OCI-LY3 (cell line): ENCODE measurements at regions not wholly inside any gene's neighbourhood (a gene's known extent, or its start where the extent isn't known, plus 50 kb on each side); places are given as distances from the start of the nearest gene placed in this dataset.

Source experiments
- H2AFZ ChIP-seq: fragments of 200-600, 300-600 bp; shearing (Covaris generic); 2 replicates; pipeline ENCODE4 v1.6.0; 2014; ENCODE audit warnings: antibody characterized with exemption, low read depth, low read length
- H3K27ac ChIP-seq: fragments of 200-600, 300-600 bp; sonication (generic); 2 replicates; pipeline ENCODE4 v1.5.1; 2014; ENCODE audit warnings: mild to moderate bottlenecking, low read length, moderate library complexity, mixed read lengths
- H3K27me3 ChIP-seq: fragments of 200-600, 300-600 bp; sonication (generic); 2 replicates; pipeline ENCODE4 v1.6.1; 2014; ENCODE audit warnings: low read depth, low read length, mixed read lengths
- H3K36me3 ChIP-seq: fragments of 200-600, 300-600 bp; sonication (generic); replicated peaks from 2 replicates; pipeline ENCODE3; 2014; ENCODE audit warnings: low read depth, low read length, mixed read lengths
- H3K4me1 ChIP-seq: fragments of 300-600, 200-600 bp; sonication (generic); 2 replicates; pipeline ENCODE4 v1.6.1; 2014; ENCODE audit warnings: low read length, mixed read lengths
- H3K4me2 ChIP-seq: fragments of 200-600, 300-600 bp; sonication (generic); 2 replicates; pipeline ENCODE4 v1.6.1; 2014; ENCODE audit warnings: low read length, mixed read lengths
- H3K4me3 ChIP-seq: fragments of 300-600, 200-600 bp; sonication (generic); 2 replicates; pipeline ENCODE4 v1.5.1; 2014; ENCODE audit warnings: antibody characterized with exemption, mild to moderate bottlenecking, low read length, moderate library complexity
- H3K79me2 ChIP-seq: fragments of 300-600, 200-600 bp; shearing (Covaris generic); 2 replicates; pipeline ENCODE4 v1.6.1; 2014; ENCODE audit warnings: mild to moderate bottlenecking, low read length, mixed read lengths
- H3K9ac ChIP-seq: fragments of 300-600, 200-600 bp; shearing (Covaris generic); 2 replicates; pipeline ENCODE4 v1.6.0; 2014; ENCODE audit warnings: mild to moderate bottlenecking, low read length, moderate library complexity
- H3K9me3 ChIP-seq: fragments of 200-600, 300-600 bp; shearing (Covaris generic); 2 replicates; pipeline ENCODE4 v1.6.1; 2014; ENCODE audit warnings: low read length, mixed read lengths; ENCODE audit not compliant: insufficient read depth
- H4K20me1 ChIP-seq: fragments of 200-600, 300-600 bp; sonication (generic); 2 replicates; pipeline ENCODE4 v1.6.1; 2016; ENCODE audit warnings: low read length, mixed read lengths; ENCODE audit not compliant: insufficient read depth
- CTCF ChIP-seq: fragments of 200-600, 300-600 bp; sonication (generic); IDR thresholded peaks from 2 replicates; pipeline ENCODE4 v1.5.1; 2014; ENCODE audit warnings: antibody characterized with exemption, low read length, low read depth
- EZH2phosphoT487 ChIP-seq: fragments of 200-600 bp; shearing (Covaris generic); IDR thresholded peaks from 2 replicates; pipeline ENCODE4 v1.6.1; 2018; ENCODE audit warnings: antibody characterized with exemption, mixed run types, low read depth

GRCh38 chr14:55927028-55927427, 191.2 kb upstream of the PELI2 start:
- H3K4me3 ChIP-seq = no peak overlapping the region
- no peak for TF ChIP-seq EZH2phosphoT487
- TF ChIP-seq CTCF = no peak
- peaks cover 30% of the 10 kb centered on the region for H3K27me3 ChIP-seq
- H3K9ac ChIP-seq = no peak overlapping the region
- H4K20me1 ChIP-seq = no peaks in the 10 kb centered on the region
- H3K27ac ChIP-seq = no peak overlapping the region
- no peaks in the 10 kb centered on the region for H3K36me3 ChIP-seq
- no peak overlapping the region for H2AFZ ChIP-seq
- H3K4me1 ChIP-seq = no peaks in the 10 kb centered on the region
- H3K79me2 ChIP-seq = no peaks in the 10 kb centered on the region
- H3K4me2 ChIP-seq = no peak overlapping the region
- H3K9me3 ChIP-seq = no peaks in the 10 kb centered on the region

DNA sequence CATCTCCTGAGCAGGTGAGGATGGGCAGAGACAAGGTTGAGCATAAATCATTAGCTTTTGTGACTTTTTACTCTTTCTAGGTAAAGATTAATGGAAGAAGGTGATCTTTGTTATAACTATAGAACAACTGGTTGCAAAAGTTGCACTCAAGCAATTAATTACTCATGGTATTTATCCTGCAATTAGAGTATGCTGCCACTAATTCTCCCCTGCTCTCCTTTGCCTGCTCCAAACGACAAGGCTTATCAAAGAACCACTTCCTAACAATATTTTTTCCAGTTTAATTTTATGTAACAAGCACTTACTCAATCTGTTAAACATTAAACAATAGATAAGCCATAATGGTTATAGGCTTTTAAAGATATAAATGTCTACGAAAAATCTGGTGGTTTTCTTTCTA, 189.9 kb upstream of the PELI2 start:
- H3K36me3 ChIP-seq = no peaks in the 10 kb centered on the region
- no peak overlapping the region for H3K9ac ChIP-seq
- no peaks in the 10 kb centered on the region for H3K79me2 ChIP-seq
- no peak overlapping the region for H3K27ac ChIP-seq
- no peak for TF ChIP-seq EZH2phosphoT487
- TF ChIP-seq CTCF = no peak
- H3K4me1 ChIP-seq = no peaks in the 10 kb centered on the region
- no peak overlapping the region for H3K4me3 ChIP-seq
- H3K4me2 ChIP-seq = no peak overlapping the region
- H3K27me3 ChIP-seq = peaks cover 30% of the 10 kb centered on the region
- no peak overlapping the region for H2AFZ ChIP-seq
- no peaks in the 10 kb centered on the region for H3K9me3 ChIP-seq
- H4K20me1 ChIP-seq = no peaks in the 10 kb centered on the region

GRCh38 chr14:55929136-55929535, 189.1 kb upstream of the PELI2 start:
- H3K4me3 ChIP-seq = no peak overlapping the region
- H3K36me3 ChIP-seq = no peaks in the 10 kb centered on the region
- TF ChIP-seq CTCF (no peak), EZH2phosphoT487 (no peak)
- no peaks in the 10 kb centered on the region for H3K4me1 ChIP-seq
- H2AFZ ChIP-seq = no peak overlapping the region
- H3K9ac ChIP-seq = no peak overlapping the region
- H3K27me3 ChIP-seq = peaks cover 30% of the 10 kb centered on the region
- H3K4me2 ChIP-seq = no peak overlapping the region
- no peak overlapping the region for H3K27ac ChIP-seq
- H3K79me2 ChIP-seq = no peaks in the 10 kb centered on the region
- H4K20me1 ChIP-seq = no peaks in the 10 kb centered on the region
- no peaks in the 10 kb centered on the region for H3K9me3 ChIP-seq

GRCh38 chr14:55930016-55930784, 188.0 kb upstream of the PELI2 start:
- H4K20me1 ChIP-seq = no peaks in the 10 kb centered on the region
- no peaks in the 10 kb centered on the region for H3K79me2 ChIP-seq
- no peaks in the 10 kb centered on the region for H3K4me1 ChIP-seq
- H3K27me3 ChIP-seq = peaks cover 21% of the 10 kb centered on the region
- no peak overlapping the region for H3K4me3 ChIP-seq
- H3K36me3 ChIP-seq = no peaks in the 10 kb centered on the region
- H3K9ac ChIP-seq = no peak overlapping the region
- H3K4me2 ChIP-seq = no peak overlapping the region
- H2AFZ ChIP-seq = no peak overlapping the region
- TF ChIP-seq CTCF = no peak
- no peak for TF ChIP-seq EZH2phosphoT487
- no peak overlapping the region for H3K27ac ChIP-seq
- H3K9me3 ChIP-seq = no peaks in the 10 kb centered on the region
